NCI-H446 (cell line): ENCODE measurements at regions not wholly inside any gene's neighbourhood (a gene's known extent, or its start where the extent isn't known, plus 50 kb on each side); places are given as distances from the start of the nearest gene placed in this dataset.
A peak's percentile ranks its signal among the peaks of the same experiment; 100 is the strongest.
"Not testable (repeated sequence)": the region's sequence is repeated elsewhere in the genome, so short reads cannot be mapped to it uniquely, and the experiment has no call there.

Experiments
- DNase-seq, 2 experiments: peaks; one replicate each; lab custom pipeline; 2025; lab: John Stamatoyannopoulos, UW

GRCh38 chr4:137853424-137853823, 321.1 kb upstream of the PCDH18 start:
- DNase-seq: no peak

DNA sequence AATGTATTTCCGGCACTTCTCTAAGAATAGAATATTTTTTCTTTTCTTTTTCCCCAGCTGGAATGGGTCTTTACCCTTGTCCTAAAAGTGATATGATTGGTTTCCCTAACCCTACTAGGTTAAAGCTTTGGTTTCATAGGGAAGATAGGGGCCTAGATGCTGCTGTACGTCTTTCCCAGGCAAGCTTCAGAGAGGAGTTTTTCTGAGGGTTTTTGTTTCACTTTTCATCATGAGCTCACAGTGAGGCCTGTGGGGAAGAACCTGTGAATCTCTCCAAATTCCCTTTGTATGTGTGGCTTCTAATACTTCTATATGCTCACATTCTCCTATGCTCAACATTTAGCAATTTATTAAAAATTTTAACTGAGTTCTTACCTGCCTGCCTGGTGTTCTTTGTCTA, 320.0 kb upstream of the PCDH18 start:
- no peak for DNase-seq

DNA sequence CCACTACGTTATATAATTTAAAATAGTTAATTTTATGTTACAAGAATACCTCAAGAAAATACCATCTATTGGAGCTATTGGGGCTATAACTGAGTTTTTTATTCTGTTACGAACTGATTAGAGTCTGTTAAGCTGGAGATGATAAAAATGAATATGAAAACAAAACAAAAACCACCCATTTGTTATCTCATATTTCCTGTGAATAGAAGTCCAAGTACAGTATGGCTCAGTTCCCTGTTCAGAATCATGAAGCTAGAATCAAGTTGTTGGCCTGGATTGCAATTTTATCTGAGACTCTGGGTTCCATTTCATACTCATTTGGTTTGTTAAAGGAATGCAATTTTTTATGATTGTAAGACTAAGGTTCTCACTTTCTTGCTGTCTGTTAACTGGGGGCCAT, 319.1 kb upstream of the PCDH18 start:
- DNase-seq: no peak

GRCh38 chr4:137827945-137828344, 295.7 kb upstream of the PCDH18 start:
- not testable (repeated sequence) for DNase-seq

- no peak for DNase-seq
These were observed 293.2 kb upstream of the PCDH18 start for GRCh38 chr4:137825505-137825904.

DNA sequence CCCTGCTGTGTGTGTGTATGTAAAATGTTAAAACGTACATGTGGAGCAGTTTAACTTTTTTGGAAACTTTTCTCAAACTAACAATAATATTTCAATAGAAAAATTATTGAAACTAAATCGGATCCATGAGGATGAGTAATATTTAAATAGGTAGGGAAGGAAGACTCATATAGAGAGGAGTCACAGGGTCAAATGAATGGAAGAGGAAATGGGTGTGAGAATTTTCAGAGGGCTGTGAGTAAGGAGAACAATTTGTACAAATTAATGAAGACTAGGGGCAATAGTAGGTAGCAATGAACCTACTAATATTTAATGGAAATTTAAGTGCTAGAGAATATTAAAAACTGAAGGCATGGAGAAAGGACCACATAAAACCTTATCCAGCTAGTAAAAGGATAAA, 290.7 kb upstream of the PCDH18 start:
- DNase-seq: no peak

DNA sequence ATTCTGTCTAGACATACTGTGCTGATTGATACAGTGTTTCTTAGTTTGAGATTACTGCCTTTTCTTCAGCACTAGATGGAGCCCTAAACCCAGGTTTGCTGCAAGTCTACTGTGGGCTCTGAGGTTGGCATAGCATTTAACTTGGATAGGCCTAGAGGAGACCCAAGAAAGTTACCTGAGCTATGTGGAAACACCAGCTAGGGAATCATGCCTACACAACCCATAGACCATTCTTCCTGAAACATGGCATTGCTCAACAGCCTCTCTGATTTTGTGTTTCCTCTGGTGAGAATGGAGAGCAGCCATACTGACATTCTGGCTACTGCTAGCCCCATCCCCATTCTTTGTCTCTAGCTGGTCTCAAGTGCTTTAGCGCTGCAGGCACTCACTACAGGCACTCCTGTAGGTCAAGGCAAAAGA, 287.7 kb upstream of the PCDH18 start:
- peak; percentile 36 to 65 for DNase-seq

DNA sequence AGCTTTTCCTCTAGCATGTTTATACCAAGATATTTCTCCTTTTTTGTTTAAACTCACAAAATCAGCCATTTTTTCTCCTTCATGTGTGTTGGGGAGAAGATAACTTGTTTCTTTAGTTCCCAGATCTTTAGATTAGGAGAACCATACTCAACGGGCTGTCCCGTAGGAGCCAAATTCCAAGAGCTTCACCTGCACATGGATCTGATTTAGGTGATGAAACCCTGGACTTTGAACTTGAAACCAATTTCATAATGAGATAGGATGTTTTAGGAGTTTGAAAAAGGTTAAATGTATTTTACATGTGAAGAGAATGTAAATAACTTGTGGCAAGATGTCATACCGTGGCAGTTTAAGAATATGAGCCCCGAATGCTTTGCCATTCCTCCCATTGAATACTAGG, 280.0 kb upstream of the PCDH18 start:
- DNase-seq: no peak

- DNase-seq: no peak
These were observed 274.1 kb upstream of the PCDH18 start for GRCh38 chr4:137806420-137806819.

- DNase-seq: no peak
These were observed 272.7 kb upstream of the PCDH18 start for GRCh38 chr4:137804906-137805495.

- no peak for DNase-seq
These were observed 268.6 kb upstream of the PCDH18 start for GRCh38 chr4:137800861-137801260.

DNA sequence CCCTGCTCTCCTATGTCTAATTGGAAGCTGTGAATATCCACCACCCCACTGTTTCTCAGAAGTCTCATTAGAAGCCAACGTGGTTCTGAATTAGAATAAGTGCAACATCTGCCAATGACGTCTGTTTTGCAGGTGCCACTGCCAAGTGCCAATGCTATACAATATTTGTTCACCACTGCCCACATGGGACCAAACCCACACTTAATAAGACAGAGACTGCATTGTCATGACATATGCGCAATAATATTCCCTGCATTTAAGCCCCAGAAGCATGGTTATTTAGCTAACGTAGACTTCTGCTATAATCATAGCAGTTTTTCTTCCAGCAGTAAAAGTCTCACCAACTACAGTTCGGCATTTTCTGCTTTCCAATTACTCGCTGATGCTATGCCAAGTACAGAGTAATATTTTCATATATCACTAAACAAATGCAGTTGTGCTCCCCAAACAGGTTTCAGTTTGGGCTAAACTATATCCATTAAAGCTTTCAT, 262.5 kb upstream of the PCDH18 start:
- DNase-seq: peak; percentile 16 to 51

GRCh38 chr4:137789263-137789662, 257.0 kb upstream of the PCDH18 start:
- not testable (repeated sequence) for DNase-seq

DNA sequence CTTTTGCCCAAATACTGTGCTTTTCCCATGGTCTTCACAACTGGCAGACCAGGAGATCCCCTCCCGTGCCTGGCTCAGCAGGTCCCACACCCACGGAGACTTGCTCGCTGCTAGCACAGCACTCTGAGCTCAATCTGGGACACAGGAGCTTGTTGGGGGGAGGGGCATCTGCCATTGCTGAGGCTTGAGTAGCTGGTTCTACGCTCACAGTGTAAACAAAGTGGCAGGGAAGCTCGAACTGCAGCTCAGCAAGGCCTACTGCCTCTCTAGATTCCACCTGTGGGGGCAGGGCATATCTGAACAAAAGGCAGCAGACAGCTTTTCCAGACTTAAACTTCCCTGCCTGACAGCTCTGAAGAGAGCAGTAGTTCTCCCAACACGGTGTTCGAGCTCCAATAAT, 251.6 kb upstream of the PCDH18 start:
- not testable (repeated sequence) for DNase-seq

GRCh38 chr4:137775701-137776100, 243.4 kb upstream of the PCDH18 start:
- DNase-seq: no peak

DNA sequence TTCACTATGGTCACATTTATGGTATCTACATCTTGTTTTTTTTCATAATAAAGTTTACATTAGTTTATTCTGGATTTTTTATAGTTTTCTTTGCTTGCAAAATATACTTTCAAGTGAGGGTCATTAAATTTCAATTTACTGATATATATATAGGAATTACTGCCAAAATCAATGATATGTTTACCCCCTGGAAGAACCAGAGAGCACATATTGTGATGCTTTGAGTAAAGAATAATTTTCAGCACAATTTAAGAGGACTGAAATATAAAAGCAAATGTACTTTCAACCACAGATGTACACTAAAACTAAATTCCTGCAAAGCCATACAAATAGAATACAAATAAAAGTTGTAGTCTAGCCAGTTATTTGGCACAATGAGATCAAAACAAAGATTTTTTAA, 242.2 kb upstream of the PCDH18 start:
- no peak for DNase-seq

GRCh38 chr4:137768881-137769280, 236.6 kb upstream of the PCDH18 start:
- DNase-seq: no peak

DNA sequence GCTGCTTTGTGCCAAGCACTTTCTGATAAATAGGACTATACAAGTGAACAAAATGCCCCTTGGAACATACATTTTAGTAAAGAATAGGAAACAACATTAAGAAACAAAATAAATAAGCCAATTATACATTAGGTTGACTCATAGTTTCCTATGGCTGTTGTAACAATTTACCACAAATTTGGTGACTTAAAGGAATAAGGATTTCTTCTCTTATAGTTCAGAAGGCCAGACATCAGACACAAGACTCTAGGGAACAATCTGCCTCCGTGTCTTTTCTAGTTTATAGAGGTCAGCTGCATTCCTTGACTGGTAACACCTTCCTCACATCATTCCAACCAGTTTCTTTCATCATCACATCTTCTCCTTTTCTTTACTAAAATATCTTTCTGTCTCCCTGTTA, 235.9 kb upstream of the PCDH18 start:
- no peak for DNase-seq

DNA sequence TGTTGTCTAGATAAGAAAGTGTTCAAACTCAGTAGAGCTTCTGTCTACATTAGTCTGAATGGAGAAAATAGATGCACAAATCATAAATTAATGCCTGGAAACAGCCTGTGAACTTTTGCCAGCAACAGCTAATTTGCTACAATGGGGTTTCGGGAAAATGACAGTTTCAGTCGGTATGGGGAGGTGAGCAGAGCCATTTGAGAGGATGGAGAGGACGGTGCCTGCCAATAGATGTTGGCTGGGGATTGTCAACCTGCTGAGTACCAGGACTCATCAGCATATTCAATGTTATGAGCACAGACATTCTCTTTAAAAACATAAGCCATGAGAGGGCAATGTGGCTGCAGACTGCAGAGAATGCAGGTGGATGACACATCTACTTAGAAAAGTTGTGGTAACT, 230.3 kb upstream of the PCDH18 start:
- peak; percentile 39 to 79 for DNase-seq

DNA sequence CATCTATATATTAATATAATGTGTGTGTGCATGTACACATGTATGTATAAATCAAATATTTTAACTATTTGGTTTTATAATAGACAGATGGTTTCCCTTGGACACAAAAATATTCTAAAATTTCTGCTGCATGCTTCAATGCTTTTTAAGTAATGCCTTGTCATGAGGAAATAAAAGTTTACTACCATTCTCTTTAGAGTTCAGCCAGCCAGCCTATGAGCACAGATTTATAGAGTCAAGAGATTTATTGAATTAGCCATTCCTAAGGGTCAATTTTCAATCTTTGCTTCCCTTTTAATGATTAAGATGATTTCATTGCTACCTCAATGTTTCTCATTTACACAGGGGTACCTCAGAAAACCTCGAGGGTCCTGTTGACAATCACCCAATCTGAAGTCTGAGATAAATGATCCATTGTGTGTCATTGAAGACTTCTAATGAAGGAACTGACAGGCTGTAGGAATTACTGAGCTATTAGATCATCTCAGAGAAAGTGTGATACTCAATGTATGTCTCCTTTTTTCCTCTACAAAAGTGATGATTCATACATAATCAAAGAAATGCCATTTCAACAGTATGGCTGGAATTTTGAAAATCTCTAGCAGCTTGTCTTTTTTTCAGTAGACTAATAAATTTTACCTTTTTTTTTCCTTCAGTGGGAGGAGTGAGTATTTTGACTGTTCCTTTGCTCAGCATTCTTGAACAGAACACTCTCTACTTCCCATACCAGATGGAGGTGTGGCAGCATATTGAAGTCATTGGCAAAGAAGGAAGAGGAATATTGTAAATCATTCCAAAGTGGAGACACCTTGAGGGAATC, 222.6 kb upstream of the PCDH18 start:
- peak in 1 of 2 experiments; percentile 44 for DNase-seq

- peak in 1 of 2 experiments; percentile 37 for DNase-seq
These were observed 217.2 kb upstream of the PCDH18 start for GRCh38 chr4:137749466-137749865.

GRCh38 chr4:137748616-137749015, 216.3 kb upstream of the PCDH18 start:
- DNase-seq: no peak

GRCh38 chr4:137740141-137740540, 207.8 kb upstream of the PCDH18 start:
- DNase-seq: no peak
